Bronchial epithelial cell (primary cell): ENCODE measurements at regions not wholly inside any gene's neighbourhood (a gene's known extent, or its start where the extent isn't known, plus 50 kb on each side); places are given as distances from the start of the nearest gene placed in this dataset.
A peak's percentile ranks its signal among the peaks of the same experiment; 100 is the strongest.

Source experiments
- DNase-seq: peaks from one replicate; pipeline ENCODE4 v3.0.0-alpha.2; 2010; ENCODE audit warnings: low read depth
- FAIRE-seq: peaks from 2 replicates; lab custom pipeline; 2011; peaks lifted over from hg19 to GRCh38; lab: Jason Lieb, UNC
- H3K27me3 ChIP-seq: 2 replicates; pipeline ENCODE4 v1.5.1; 2011; ENCODE audit warnings: low read length; ENCODE audit not compliant: control insufficient read depth, insufficient read depth
- H3K36me3 ChIP-seq: 2 replicates; pipeline ENCODE4 v1.5.1; 2011; ENCODE audit warnings: low read length; ENCODE audit not compliant: control insufficient read depth, insufficient read depth
- H3K4me3 ChIP-seq: 2 replicates; pipeline ENCODE4 v1.5.1; 2011; ENCODE audit warnings: mild to moderate bottlenecking, low read depth, low read length, control low read depth
- TF ChIP-seq, protein P1 (sequence below): IDR thresholded peaks from 2 replicates; pipeline ENCODE4 v1.5.1; 2011; ENCODE audit warnings: mild to moderate bottlenecking, moderate library complexity, low read length, control low read depth, inconsistent platforms; ENCODE audit not compliant: insufficient read depth, severe bottlenecking

DNA sequence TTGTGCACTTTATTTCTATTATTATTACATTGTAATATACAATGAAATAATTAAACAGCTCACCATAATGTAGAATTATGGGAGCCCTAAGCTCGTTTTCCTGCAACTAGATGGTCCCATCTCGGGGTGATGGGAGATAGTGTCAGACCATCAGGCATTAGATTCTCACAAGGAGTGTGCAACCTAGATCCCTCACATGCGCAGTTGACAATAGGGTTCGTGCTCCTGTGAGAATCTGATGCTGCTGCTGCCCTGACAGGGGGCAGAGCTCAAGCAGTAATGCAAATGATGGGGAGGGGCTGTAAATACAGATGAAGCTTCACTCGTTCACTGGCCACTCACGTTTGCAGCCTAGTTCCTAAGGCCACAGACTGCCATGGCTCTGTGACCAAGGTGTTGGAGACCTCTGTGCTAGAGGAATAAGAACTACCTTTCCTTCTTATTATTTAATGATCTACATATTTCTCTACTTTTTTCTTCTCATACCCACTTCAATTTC is 492.9 kb upstream of the INTU start:
- H3K27me3 ChIP-seq: no peaks in the 10 kb centered on the region
- FAIRE-seq (no peak), DNase-seq (no peak)
- H3K4me3 ChIP-seq: no peak overlapping the region
- H3K36me3 ChIP-seq: no peaks in the 10 kb centered on the region
- TF ChIP-seq, protein P1, sequence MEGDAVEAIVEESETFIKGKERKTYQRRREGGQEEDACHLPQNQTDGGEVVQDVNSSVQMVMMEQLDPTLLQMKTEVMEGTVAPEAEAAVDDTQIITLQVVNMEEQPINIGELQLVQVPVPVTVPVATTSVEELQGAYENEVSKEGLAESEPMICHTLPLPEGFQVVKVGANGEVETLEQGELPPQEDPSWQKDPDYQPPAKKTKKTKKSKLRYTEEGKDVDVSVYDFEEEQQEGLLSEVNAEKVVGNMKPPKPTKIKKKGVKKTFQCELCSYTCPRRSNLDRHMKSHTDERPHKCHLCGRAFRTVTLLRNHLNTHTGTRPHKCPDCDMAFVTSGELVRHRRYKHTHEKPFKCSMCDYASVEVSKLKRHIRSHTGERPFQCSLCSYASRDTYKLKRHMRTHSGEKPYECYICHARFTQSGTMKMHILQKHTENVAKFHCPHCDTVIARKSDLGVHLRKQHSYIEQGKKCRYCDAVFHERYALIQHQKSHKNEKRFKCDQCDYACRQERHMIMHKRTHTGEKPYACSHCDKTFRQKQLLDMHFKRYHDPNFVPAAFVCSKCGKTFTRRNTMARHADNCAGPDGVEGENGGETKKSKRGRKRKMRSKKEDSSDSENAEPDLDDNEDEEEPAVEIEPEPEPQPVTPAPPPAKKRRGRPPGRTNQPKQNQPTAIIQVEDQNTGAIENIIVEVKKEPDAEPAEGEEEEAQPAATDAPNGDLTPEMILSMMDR: no peak

DNA sequence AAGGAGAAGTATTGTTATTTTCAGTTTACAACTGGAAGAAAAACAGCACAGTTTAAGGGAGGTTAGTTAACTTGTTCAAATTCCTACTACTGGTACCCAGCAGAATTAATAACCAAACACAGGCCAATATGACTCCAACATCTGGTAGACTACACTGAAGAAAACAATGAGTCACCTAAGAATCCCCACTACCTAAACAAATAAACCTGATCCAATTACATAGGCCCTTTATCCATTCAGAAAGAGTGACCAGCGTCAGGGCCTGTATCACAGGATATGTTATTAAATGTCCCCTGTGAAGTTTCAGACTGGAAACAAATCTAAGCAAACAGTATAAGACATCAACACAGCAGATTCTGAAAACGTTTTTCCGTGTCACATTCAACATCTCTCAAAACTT is 492.5 kb upstream of the INTU start:
- no peak overlapping the region for H3K4me3 ChIP-seq
- FAIRE-seq (no peak), DNase-seq (peak; percentile 55)
- TF ChIP-seq, protein P1: no peak
- no peaks in the 10 kb centered on the region for H3K27me3 ChIP-seq
- H3K36me3 ChIP-seq: no peaks in the 10 kb centered on the region

DNA sequence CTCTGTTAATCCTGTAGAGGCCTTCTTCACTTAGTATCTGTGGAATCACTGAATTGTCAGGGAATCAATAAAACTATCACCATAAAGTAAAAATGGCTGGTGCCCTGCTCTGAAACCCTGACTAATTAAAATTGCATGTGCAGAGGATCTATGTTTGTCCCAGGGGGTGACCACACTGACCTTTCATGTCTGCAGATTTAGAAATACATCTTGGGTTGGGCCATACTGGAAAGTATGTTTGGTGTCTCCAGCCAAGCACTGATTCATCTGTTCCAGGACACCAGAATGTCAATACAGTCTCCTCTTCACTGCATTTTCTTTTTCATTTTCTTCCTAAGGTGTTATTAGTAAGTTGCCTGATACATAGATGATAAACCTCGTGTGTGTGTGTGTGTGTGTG is 490.9 kb upstream of the INTU start:
- Histone ChIP-seq H3K27me3 (no peaks in the 10 kb centered on the region), H3K4me3 (no peak overlapping the region), H3K36me3 (no peaks in the 10 kb centered on the region)
- peak; percentile 15 for DNase-seq
- FAIRE-seq: no peak
- TF ChIP-seq, protein P1: no peak

DNA sequence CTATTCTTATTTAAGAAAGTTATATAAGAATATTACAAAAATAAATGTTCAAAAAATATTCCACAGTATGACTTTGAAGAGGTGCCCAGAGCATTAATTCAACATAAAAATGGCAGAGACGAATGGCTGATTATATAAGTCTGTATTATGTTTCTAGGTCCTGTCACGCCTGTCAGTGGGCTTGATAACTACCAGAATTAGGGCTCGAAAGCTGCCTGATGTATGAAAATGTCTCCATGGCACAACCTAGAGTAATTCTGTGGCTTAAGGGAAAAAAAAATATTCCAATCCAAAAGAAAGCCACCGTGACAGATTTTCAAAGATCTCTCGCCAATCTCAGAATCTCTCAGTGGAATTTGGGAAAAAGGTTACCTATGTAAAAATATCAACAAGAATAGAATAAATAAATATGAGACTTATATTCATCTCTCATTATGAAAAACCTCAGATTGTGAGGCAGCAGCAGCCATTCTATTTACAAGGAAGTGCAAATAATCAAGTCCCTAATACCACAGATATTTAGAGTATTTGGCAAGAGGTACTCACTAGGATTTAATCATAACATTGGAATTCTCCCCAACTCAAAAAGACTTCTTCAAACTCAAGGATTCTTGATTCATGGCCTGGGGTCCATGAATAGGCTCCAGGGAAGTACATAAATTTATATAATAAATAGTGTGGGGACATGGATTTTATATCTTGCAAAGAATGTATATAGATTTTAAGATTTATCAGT is 489.1 kb upstream of the INTU start:
- no peaks in the 10 kb centered on the region for H3K27me3 ChIP-seq
- no peak overlapping the region for H3K4me3 ChIP-seq
- no peak for FAIRE-seq
- TF ChIP-seq, protein P1: no peak
- peak; percentile 60 for DNase-seq
- no peaks in the 10 kb centered on the region for H3K36me3 ChIP-seq

DNA sequence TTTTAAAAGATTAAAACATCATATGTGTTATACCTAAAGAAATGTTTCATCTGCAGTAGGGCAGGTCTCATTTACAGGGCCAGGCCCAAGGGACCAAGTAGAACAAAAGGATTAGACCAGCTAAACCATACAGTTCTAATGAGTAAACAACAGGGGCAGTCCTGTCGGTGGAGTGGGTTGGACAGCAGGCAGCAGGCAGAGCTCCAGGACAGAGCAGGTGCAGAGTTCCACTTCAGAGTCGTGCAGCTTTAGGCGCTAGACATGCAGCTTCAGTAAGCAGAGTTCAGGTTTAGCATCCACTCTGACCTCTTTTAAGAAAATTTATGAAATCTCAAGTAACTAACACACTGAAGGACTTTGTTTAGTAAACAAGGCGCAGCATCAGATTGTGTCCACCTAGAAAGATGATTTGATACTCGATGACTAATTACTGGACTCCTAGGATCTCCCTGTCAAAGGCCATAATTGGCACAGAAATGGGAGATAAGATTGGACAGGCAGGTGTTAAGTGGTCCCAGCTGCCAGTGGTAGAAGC is 487.7 kb upstream of the INTU start:
- DNase-seq (no peak), FAIRE-seq (no peak)
- Histone ChIP-seq H3K27me3 (no peaks in the 10 kb centered on the region), H3K36me3 (no peaks in the 10 kb centered on the region), H3K4me3 (no peak overlapping the region)
- TF ChIP-seq, protein P1: no peak
